ENCODE measurements at regions not wholly inside any gene's neighbourhood (a gene's known extent, or its start where the extent isn't known, plus 50 kb on each side); places are given as distances from the start of the nearest gene placed in this dataset.

- WGBS (ENCODE audit: insufficient coverage), result 100% methylated on average over 1 of the region's 1 CpG
- Mint-ChIP-seq H3K9me3 (ENCODE audit: insufficient read depth) (peaks cover 4% of the 10 kb centered on the region), H3K4me3 (no peak overlapping the region), H3K4me1 (no peaks in the 10 kb centered on the region), H3K27ac (no peak overlapping the region), H3K27me3 (peaks cover 18% of the 10 kb centered on the region)
- Histone ChIP-seq H3K27me3 (replicated peaks in 1 of 4; ENCODE audit: control extremely low read depth in 1 of 4, control insufficient read depth in 3 of 4, insufficient read depth in 4 of 4, low read length in 3 of 4) (peaks cover 0 to 6% (median 0%) of the 10 kb centered on the region in 4 experiments), H3K79me2 (ENCODE audit: control insufficient read depth, insufficient read depth, low read length) (no peaks in the 10 kb centered on the region), H2AFZ (ENCODE audit: insufficient read depth, low read depth, low read length, poor library complexity, severe bottlenecking) (no peak overlapping the region), H4K20me1 (ENCODE audit: control insufficient read depth, insufficient read depth, low read length, poor library complexity, severe bottlenecking) (no peaks in the 10 kb centered on the region), H3K4me3 (ENCODE audit: control extremely low read depth in 1 of 5, extremely low read depth in 1 of 5, insufficient read depth in 1 of 5, low read depth in 2 of 5, low read length in 4 of 5) (no peak overlapping the region), H3K9ac (ENCODE audit: low read length) (no peak overlapping the region), H3K36me3 (replicated peaks in 1 of 2; ENCODE audit: control extremely low read depth in 1 of 2, control insufficient read depth in 1 of 2, extremely low read depth in 1 of 2, insufficient read depth in 2 of 2, low read length in 1 of 2) (no peaks in the 10 kb centered on the region), H3K4me1 (ENCODE audit: control insufficient read depth in 2 of 2, insufficient read depth in 2 of 2, low read length in 2 of 2) (no peaks in the 10 kb centered on the region), H3K27ac (ENCODE audit: low read length in 2 of 2) (no peak overlapping the region), H3K9me3 (ENCODE audit: control extremely low read depth in 1 of 3, control insufficient read depth in 2 of 3, insufficient read depth in 1 of 3, low read length in 2 of 3) (peaks cover 0 to 14% (median 0%) of the 10 kb centered on the region in 3 donors), H3K4me2 (replicated peaks; ENCODE audit: low read depth, low read length, poor library complexity, severe bottlenecking) (no peak overlapping the region)
- DNase-seq (no peak), ATAC-seq (ENCODE audit: low read depth) (no peak)
- ChIA-PET POLR2A (no interaction called here), CTCF (no interaction called here)
- no peak for TF ChIP-seq CTCF (IDR thresholded peaks at IDR 0.05)
- TF ChIP-seq EZH2 (IDR thresholded peaks at IDR 0.05; ENCODE audit: borderline replicate concordance, insufficient read depth, low read depth, low read length, poor library complexity, severe bottlenecking), result no peak
- intact Hi-C loops (cut with micrococcal nuclease), result no loop called here
Observed at GRCh38 chr1:37159102-37159501, 124.8 kb upstream of the GRIK3 start.

GRCh38 chr1:37161171-37161570 lies 126.9 kb upstream of the GRIK3 start:
- ChIA-PET CTCF (no interaction called here), POLR2A (no interaction called here)
- Histone ChIP-seq H3K79me2 (ENCODE audit: control insufficient read depth, insufficient read depth, low read length) (no peaks in the 10 kb centered on the region), H3K9ac (ENCODE audit: low read length) (no peak overlapping the region), H3K4me2 (replicated peaks; ENCODE audit: low read depth, low read length, poor library complexity, severe bottlenecking) (no peak overlapping the region), H3K4me3 (ENCODE audit: control extremely low read depth in 1 of 5, extremely low read depth in 1 of 5, insufficient read depth in 1 of 5, low read depth in 2 of 5, low read length in 4 of 5) (no peak overlapping the region), H4K20me1 (ENCODE audit: control insufficient read depth, insufficient read depth, low read length, poor library complexity, severe bottlenecking) (no peaks in the 10 kb centered on the region), H3K27me3 (replicated peaks in 1 of 4; ENCODE audit: control extremely low read depth in 1 of 4, control insufficient read depth in 3 of 4, insufficient read depth in 4 of 4, low read length in 3 of 4) (no peaks in the 10 kb centered on the region), H3K27ac (ENCODE audit: low read length in 2 of 2) (no peak overlapping the region), H3K4me1 (ENCODE audit: control insufficient read depth in 2 of 2, insufficient read depth in 2 of 2, low read length in 2 of 2) (no peaks in the 10 kb centered on the region), H3K36me3 (replicated peaks in 1 of 2; ENCODE audit: control extremely low read depth in 1 of 2, control insufficient read depth in 1 of 2, extremely low read depth in 1 of 2, insufficient read depth in 2 of 2, low read length in 1 of 2) (no peaks in the 10 kb centered on the region), H3K9me3 (ENCODE audit: control extremely low read depth in 1 of 3, control insufficient read depth in 2 of 3, insufficient read depth in 1 of 3, low read length in 2 of 3) (peaks cover 0 to 16% (median 0%) of the 10 kb centered on the region in 3 donors), H2AFZ (ENCODE audit: insufficient read depth, low read depth, low read length, poor library complexity, severe bottlenecking) (no peak overlapping the region)
- Mint-ChIP-seq H3K27ac (no peak overlapping the region), H3K27me3 (peaks cover 6% of the 10 kb centered on the region), H3K4me3 (no peak overlapping the region), H3K9me3 (ENCODE audit: insufficient read depth) (peaks cover 8% of the 10 kb centered on the region), H3K4me1 (no peaks in the 10 kb centered on the region)
- TF ChIP-seq EZH2 (IDR thresholded peaks at IDR 0.05; ENCODE audit: borderline replicate concordance, insufficient read depth, low read depth, low read length, poor library complexity, severe bottlenecking) (no peak), CTCF (IDR thresholded peaks at IDR 0.05) (no peak)
- ATAC-seq (ENCODE audit: low read depth), result no peak
- WGBS (ENCODE audit: insufficient coverage), result 78% methylated on average over 1 of the region's 2 CpGs
- DNase-seq, result no peak
- intact Hi-C loops (cut with micrococcal nuclease), result no loop called here
